SK-N-SH (cell line): ENCODE measurements at regions not wholly inside any gene's neighbourhood (a gene's known extent, or its start where the extent isn't known, plus 50 kb on each side); places are given as distances from the start of the nearest gene placed in this dataset.
"Not testable (repeated sequence)": the region's sequence is repeated elsewhere in the genome, so short reads cannot be mapped to it uniquely, and the experiment has no call there.

Experiments used
- CTCF ChIP-seq: fragments of 200-600 bp; sonication (generic); IDR thresholded peaks from 2 replicates; pipeline ENCODE4 v1.6.1; 2017; ENCODE audit warnings: antibody characterized with exemption, mild to moderate bottlenecking, moderate library complexity
- EZH2phosphoT487 ChIP-seq: fragments of 200-600 bp; sonication (generic); IDR thresholded peaks from 2 replicates; pipeline ENCODE4 v1.6.1; 2017; ENCODE audit warnings: low read depth, mixed run types, mild to moderate bottlenecking, antibody characterized with exemption, moderate library complexity, borderline replicate concordance
- MXI1 ChIP-seq: IDR thresholded peaks from 2 replicates; pipeline ENCODE4 v1.6.1; 2012; ENCODE audit warnings: mild to moderate bottlenecking, low read depth, low read length, improper control_type of control experiment
- POLR2AphosphoS5 ChIP-seq: IDR thresholded peaks from 2 replicates; pipeline ENCODE4 v1.6.1; 2012; ENCODE audit warnings: low read depth, low read length
- RCOR1 ChIP-seq: fragments of 150-350 bp; IDR thresholded peaks from 2 replicates; pipeline ENCODE4 v1.6.1; 2017; ENCODE audit warnings: antibody characterized with exemption, low read length
- RXRA ChIP-seq: IDR thresholded peaks from 2 replicates; pipeline ENCODE4 v1.4.0; 2012; ENCODE audit warnings: low read depth, mild to moderate bottlenecking, borderline replicate concordance
- SIN3A ChIP-seq: IDR thresholded peaks from 2 replicates; pipeline ENCODE4 v1.6.1; 2012; ENCODE audit warnings: low read depth, mild to moderate bottlenecking, low read length, moderate library complexity, borderline replicate concordance
- TAF1 ChIP-seq: IDR thresholded peaks from 2 replicates; pipeline ENCODE4 v1.6.1; 2012; ENCODE audit warnings: low read depth, mild to moderate bottlenecking, low read length, moderate library complexity, borderline replicate concordance
- YY1 ChIP-seq: IDR thresholded peaks from 2 replicates; pipeline ENCODE4 v1.4.0; 2012; ENCODE audit warnings: low read depth, mild to moderate bottlenecking

- TF ChIP-seq CTCF, RXRA, SIN3A, POLR2AphosphoS5, EZH2phosphoT487, YY1, TAF1, MXI1, RCOR1: not testable (repeated sequence)
Observed at GRCh38 chr2:87342175-87342574, 320.5 kb upstream of the PLGLB1 start.
